ENCODE measurements at regions not wholly inside any gene's neighbourhood (a gene's known extent, or its start where the extent isn't known, plus 50 kb on each side); places are given as distances from the start of the nearest gene placed in this dataset.
"Not testable (repeated sequence)": the region's sequence is repeated elsewhere in the genome, so short reads cannot be mapped to it uniquely, and the experiment has no call there.

- no peak for DNase-seq (ENCODE audit: low read depth in 3 of 3)
Observed at GRCh38 chr1:38670544-38671122, 188.9 kb downstream of the RRAGC start.

DNA sequence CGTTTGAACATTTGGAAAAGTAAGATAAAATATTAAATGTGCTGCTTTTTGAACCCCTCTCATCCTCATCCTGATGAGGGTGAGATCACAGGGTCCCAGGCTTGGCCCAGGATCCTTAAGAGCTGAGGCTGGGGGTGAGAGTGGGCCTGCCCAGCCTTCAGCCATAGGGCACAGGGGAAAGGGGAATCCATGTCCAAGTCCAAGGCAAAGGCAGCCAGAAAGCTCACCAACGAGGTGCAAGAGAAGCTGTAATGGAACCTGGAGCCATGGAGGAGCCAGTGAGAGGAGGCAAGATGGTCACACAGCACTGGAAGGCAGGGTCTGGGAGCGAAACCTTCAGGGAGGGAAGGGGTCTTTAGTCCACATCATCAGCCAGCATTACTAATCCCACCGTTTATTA lies 191.9 kb downstream of the RRAGC start:
- DNase-seq (ENCODE audit: low read depth in 3 of 3), result no peak

- no peak for DNase-seq (ENCODE audit: low read depth in 3 of 3)
Observed at GRCh38 chr1:38662126-38662525, 197.4 kb downstream of the RRAGC start.

- no peak for DNase-seq (ENCODE audit: low read depth in 3 of 3)
Observed at GRCh38 chr1:38658883-38659282, 200.7 kb downstream of the RRAGC start.

GRCh38 chr1:38657873-38658272 lies 201.7 kb downstream of the RRAGC start:
- no peak for DNase-seq (ENCODE audit: low read depth in 3 of 3)

GRCh38 chr1:38657207-38657840 lies 202.2 kb downstream of the RRAGC start:
- DNase-seq (ENCODE audit: low read depth in 3 of 3), result no peak

GRCh38 chr1:38656726-38657125 lies 202.8 kb downstream of the RRAGC start:
- DNase-seq (ENCODE audit: low read depth in 3 of 3), result no peak

- no peak for DNase-seq (ENCODE audit: low read depth in 3 of 3)
Observed at GRCh38 chr1:38652217-38652616, 207.4 kb downstream of the RRAGC start.

DNA sequence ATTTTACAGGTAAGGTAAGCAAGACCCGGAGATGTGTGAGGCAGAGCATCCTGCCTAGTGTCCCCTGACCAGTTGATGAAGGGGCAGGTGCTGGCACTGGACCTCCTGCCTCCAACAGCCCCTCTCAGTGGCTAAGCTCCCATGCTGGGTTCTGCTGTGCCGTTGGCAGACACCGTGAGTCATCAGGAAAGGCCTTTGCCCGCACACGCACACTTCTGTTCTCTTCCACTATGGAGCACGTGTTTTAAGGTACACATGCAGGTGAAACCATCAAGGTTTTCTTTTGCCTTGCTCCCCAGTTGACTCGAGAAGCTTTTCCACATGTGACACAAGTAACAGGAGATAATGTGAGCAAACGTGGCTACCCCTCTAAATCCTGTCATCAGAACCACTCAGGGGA lies 207.9 kb downstream of the RRAGC start:
- DNase-seq (ENCODE audit: low read depth in 3 of 3), result no peak

- DNase-seq (ENCODE audit: low read depth in 3 of 3), result no peak
Observed at GRCh38 chr1:38648417-38648816, 211.2 kb downstream of the RRAGC start.

GRCh38 chr1:38647341-38647740 lies 212.2 kb downstream of the RRAGC start:
- DNase-seq (ENCODE audit: low read depth in 3 of 3), result not testable (repeated sequence)

GRCh38 chr1:38644092-38644491 lies 215.5 kb downstream of the RRAGC start:
- DNase-seq (ENCODE audit: low read depth in 3 of 3), result no peak

GRCh38 chr1:38641661-38642060 lies 217.9 kb downstream of the RRAGC start:
- DNase-seq (ENCODE audit: low read depth in 3 of 3), result no peak

GRCh38 chr1:38640371-38640770 lies 219.2 kb downstream of the RRAGC start:
- DNase-seq (ENCODE audit: low read depth in 3 of 3), result no peak

GRCh38 chr1:38628241-38628640 lies 231.3 kb downstream of the RRAGC start:
- no peak for DNase-seq (ENCODE audit: low read depth in 3 of 3)

- DNase-seq (ENCODE audit: low read depth in 3 of 3), result no peak
Observed at GRCh38 chr1:38625939-38626338, 233.6 kb downstream of the RRAGC start.

DNA sequence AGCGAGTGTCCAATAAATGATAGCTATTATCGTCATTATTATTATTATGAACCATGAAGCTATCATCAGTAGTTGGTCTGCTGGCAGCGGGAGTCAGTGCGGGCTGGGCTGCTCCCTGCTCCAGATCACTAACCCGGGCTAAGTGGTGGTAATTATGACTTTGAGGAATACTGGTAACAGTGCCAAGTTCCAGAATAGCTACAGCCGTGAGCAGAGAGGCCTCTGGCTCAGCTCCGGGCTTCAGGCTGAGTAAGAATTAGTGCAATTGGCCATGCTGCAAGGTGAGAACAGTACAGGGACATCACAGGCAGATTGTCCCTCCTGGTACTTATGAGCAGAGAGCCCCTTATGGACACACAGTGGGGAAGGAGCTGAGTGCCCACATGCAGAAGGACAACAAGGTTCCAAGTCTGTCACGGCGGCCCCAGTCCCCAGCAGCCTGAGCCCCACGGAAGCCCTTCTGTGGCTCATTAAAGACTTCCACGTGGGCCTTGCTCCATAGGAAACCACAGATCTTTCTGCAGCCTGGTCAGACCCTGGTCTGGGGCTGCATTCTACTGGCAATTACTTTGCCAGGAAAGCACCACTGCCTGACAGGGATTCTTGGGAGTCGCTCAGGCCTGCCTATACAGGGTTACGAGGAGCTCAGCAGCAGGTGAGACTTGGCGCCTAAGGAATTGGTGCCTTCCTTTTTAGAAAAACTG lies 235.1 kb downstream of the RRAGC start:
- DNase-seq (ENCODE audit: low read depth in 3 of 3), result no peak

- no peak for DNase-seq (ENCODE audit: low read depth in 3 of 3)
Observed at GRCh38 chr1:38623529-38623928, 236.0 kb downstream of the RRAGC start.

GRCh38 chr1:38622197-38622596 lies 237.4 kb downstream of the RRAGC start:
- DNase-seq (ENCODE audit: low read depth in 3 of 3), result no peak

DNA sequence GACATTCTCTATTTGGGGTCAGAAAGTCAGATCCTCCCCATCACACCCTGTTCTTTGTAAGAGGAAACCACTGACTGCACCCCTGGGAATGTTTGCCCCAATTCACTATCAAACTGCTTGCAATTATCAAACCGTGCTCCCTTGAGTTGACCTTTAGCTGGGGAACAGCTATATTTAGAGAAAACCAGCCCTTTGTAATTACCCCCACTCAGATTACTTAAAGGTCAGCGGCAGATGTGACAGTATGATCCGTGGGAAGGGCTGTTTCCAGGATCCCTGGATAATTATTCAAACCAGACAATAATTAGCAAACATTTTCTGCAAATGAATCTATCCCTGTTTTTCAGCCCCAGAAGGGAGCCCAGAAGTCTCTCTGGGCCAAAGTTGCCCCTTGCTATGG lies 242.7 kb downstream of the RRAGC start:
- DNase-seq (ENCODE audit: low read depth in 3 of 3), result no peak

- no peak for DNase-seq (ENCODE audit: low read depth in 3 of 3)
Observed at GRCh38 chr1:38615680-38616079, 243.9 kb downstream of the RRAGC start.

DNA sequence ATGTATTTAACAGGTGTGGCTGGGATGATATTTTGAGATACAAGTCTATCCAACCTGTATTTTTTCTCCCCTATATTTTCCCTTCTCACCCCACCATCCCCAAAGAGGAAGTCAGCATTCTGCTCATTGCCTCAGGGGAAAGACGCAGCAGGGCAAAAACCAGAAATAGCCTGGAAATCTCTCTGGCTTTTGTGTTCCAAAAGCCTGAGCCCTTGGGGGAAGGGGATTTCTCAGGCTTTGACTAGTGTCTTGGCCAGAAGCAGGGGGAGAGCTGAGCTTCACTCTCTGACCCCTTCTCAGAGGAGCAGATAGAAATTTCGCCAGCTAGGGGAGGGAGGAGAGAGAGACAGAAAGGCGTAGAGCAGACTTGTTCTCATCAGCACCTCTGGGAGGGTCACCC lies 244.7 kb downstream of the RRAGC start:
- no peak for DNase-seq (ENCODE audit: low read depth in 3 of 3)

GRCh38 chr1:38613996-38614395 lies 245.6 kb downstream of the RRAGC start:
- DNase-seq (ENCODE audit: low read depth in 3 of 3), result no peak

Data from stimulated activated CD4-positive, alpha-beta T cell treated with anti-CD3 and anti-CD28 coated beads, TNF-alpha, amount 100 ng/mL, for 48 hours (primary cell).